Tibial artery (tissue), 4 donors: ENCODE measurements at regions not wholly inside any gene's neighbourhood (a gene's known extent, or its start where the extent isn't known, plus 50 kb on each side); places are given as distances from the start of the nearest gene placed in this dataset.

Experiments used
- DNase-seq, 2 donors: peaks; one replicate each; pipeline ENCODE4 v3.0.0-alpha.2; 2019
- H3K27ac ChIP-seq, 2 donors: fragments of 200-600 bp; sonication (generic) in 1 of 2; 1 replicate in 1 of 2; 2 replicates in 1 of 2; pipeline ENCODE4 v1.5.1; 2018 to 2019; ENCODE audit warnings: mild to moderate bottlenecking in 1 of 2
- H3K27me3 ChIP-seq, 2 donors: fragments of 200-600 bp; sonication (generic) in 1 of 2; one replicate each; pipeline versions ENCODE4 v1.5.1 to v1.6.0; 2016 to 2019
- H3K36me3 ChIP-seq, 3 donors: fragments of 200-600 bp; sonication (generic) in 2 of 3; one replicate each; pipeline ENCODE4 v1.5.1; 2016 to 2019; ENCODE audit warnings: mild to moderate bottlenecking in 2 of 3
- H3K4me1 ChIP-seq, 4 donors: fragments of 200-600 bp; sonication (generic) in 2 of 4; 1 replicate in 3 of 4; 2 replicates in 1 of 4; pipeline ENCODE4 v1.5.1; 2016 to 2019
- H3K4me3 ChIP-seq, 2 donors: fragments of 200-600 bp; sonication (generic) in 1 of 2; 1 replicate in 1 of 2; 2 replicates in 1 of 2; pipeline ENCODE4 v1.5.1; 2018 to 2019; ENCODE audit warnings: mild to moderate bottlenecking in 2 of 2
- H3K9me3 ChIP-seq, 3 donors: fragments of 200-600 bp; sonication (generic) in 1 of 3; one replicate each; pipeline ENCODE4 v1.5.1; 2016 to 2019
- CTCF ChIP-seq, 2 experiments: fragments of 200-600 bp in 1 of 2; fragments of 450-650 bp in 1 of 2; IDR thresholded peaks; one replicate each; pipeline ENCODE4 v1.5.1; 2017 to 2019; ENCODE audit warnings: antibody characterized with exemption in 2 of 2, mild to moderate bottlenecking in 1 of 2, moderate library complexity in 1 of 2
- intact Hi-C: fragments of 100-400 bp; cut with DNase I; formaldehyde crosslinking; loops from one replicate; pipeline ENCODE4 v1.15.0; 2023; ENCODE audit warnings: low total_unique reads

- Histone ChIP-seq H3K9me3 (no peaks in the 10 kb centered on the region), H3K4me3 (no peak overlapping the region), H3K27ac (no peak overlapping the region), H3K27me3 (no peaks in the 10 kb centered on the region), H3K4me1 (no peaks in the 10 kb centered on the region), H3K36me3 (no peaks in the 10 kb centered on the region)
- intact Hi-C loops: no loop called here
- no peak for TF ChIP-seq CTCF (IDR thresholded peaks at IDR 0.05)
- no peak for DNase-seq
Observed at GRCh38 chr4:34861666-34862065, 1382.6 kb downstream of the ARAP2 start.

GRCh38 chr4:34878961-34879360, 1365.4 kb downstream of the ARAP2 start:
- no peak for DNase-seq
- no peak overlapping the region for H3K4me3 ChIP-seq
- TF ChIP-seq CTCF (IDR thresholded peaks at IDR 0.05): no peak
- no peaks in the 10 kb centered on the region for H3K36me3 ChIP-seq
- peaks cover 0 to 3% (median 0%) of the 10 kb centered on the region in 3 donors for H3K9me3 ChIP-seq
- H3K27me3 ChIP-seq: no peaks in the 10 kb centered on the region
- intact Hi-C loops: no loop called here
- H3K4me1 ChIP-seq: no peaks in the 10 kb centered on the region
- H3K27ac ChIP-seq: no peak overlapping the region

- no peak for TF ChIP-seq CTCF (IDR thresholded peaks at IDR 0.05)
- Histone ChIP-seq H3K4me1 (no peaks in the 10 kb centered on the region), H3K36me3 (no peaks in the 10 kb centered on the region), H3K27me3 (no peaks in the 10 kb centered on the region), H3K4me3 (no peak overlapping the region), H3K27ac (no peak overlapping the region), H3K9me3 (no peaks in the 10 kb centered on the region)
- intact Hi-C loops: no loop called here
- no peak for DNase-seq
Observed at GRCh38 chr4:34880246-34880645, 1364.1 kb downstream of the ARAP2 start.

DNA sequence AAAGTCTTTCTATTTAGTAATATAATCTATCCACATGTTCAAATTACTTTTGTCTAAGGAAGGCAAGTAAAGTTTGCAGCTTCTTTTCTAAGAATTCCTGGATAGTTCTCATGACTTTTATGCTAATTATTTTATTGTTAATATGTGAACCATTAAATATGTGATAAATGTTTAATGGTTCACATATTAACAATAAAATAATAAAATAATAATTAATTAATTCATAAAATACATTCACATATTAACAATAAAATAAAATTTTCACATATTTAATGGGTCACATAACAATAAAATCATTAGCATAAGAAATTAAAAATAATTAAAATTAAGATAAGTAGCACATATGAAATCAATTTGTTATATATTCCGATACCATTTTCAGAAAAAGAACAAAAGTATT, 1352.4 kb downstream of the ARAP2 start:
- no peaks in the 10 kb centered on the region for H3K4me1 ChIP-seq
- no peak for DNase-seq
- H3K27me3 ChIP-seq: no peaks in the 10 kb centered on the region
- intact Hi-C loops: no loop called here
- no peak overlapping the region for H3K27ac ChIP-seq
- TF ChIP-seq CTCF (IDR thresholded peaks at IDR 0.05): no peak
- H3K9me3 ChIP-seq: no peaks in the 10 kb centered on the region
- no peak overlapping the region for H3K4me3 ChIP-seq
- H3K36me3 ChIP-seq: no peaks in the 10 kb centered on the region

- H3K4me3 ChIP-seq: no peak overlapping the region
- intact Hi-C loops: no loop called here
- no peak for TF ChIP-seq CTCF (IDR thresholded peaks at IDR 0.05)
- H3K27ac ChIP-seq: no peak overlapping the region
- H3K4me1 ChIP-seq: no peaks in the 10 kb centered on the region
- H3K36me3 ChIP-seq: no peaks in the 10 kb centered on the region
- H3K27me3 ChIP-seq: no peaks in the 10 kb centered on the region
- H3K9me3 ChIP-seq: no peaks in the 10 kb centered on the region
- no peak for DNase-seq
Observed at GRCh38 chr4:34893382-34893781, 1350.9 kb downstream of the ARAP2 start.

DNA sequence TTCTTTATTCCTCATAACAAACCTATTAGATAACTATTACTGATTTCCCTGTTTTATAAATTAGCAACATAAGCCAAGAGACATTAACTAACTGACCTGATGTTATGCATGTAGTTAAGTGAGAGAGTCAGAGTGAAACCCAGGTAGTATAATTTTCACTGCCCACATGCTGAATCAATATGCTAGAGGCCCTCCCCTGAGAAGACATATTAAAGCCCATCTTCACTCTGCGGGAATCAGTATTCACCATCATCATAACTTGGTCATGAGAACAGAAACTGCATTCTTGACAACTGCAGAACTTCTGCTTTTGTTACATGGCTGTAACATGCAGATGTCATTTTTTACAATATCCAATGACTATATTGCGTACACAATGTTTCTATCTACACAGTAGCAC, 1324.3 kb downstream of the ARAP2 start:
- no peaks in the 10 kb centered on the region for H3K36me3 ChIP-seq
- no peak overlapping the region for H3K4me3 ChIP-seq
- no peak for TF ChIP-seq CTCF (IDR thresholded peaks at IDR 0.05)
- H3K27ac ChIP-seq: no peak overlapping the region
- no peaks in the 10 kb centered on the region for H3K9me3 ChIP-seq
- intact Hi-C loops: no loop called here
- no peaks in the 10 kb centered on the region for H3K27me3 ChIP-seq
- no peaks in the 10 kb centered on the region for H3K4me1 ChIP-seq
- DNase-seq: no peak
